ENCODE measurements at regions not wholly inside any gene's neighbourhood (a gene's known extent, or its start where the extent isn't known, plus 50 kb on each side); places are given as distances from the start of the nearest gene placed in this dataset.

- H3K4me2 ChIP-seq (ENCODE audit: low read length) = no peak overlapping the region
- H3K36me3 ChIP-seq (ENCODE audit: insufficient read depth, low read length) = no peaks in the 10 kb centered on the region
- no peak overlapping the region for H3K4me3 ChIP-seq (ENCODE audit: low read length)
- no peaks in the 10 kb centered on the region for H3K4me1 ChIP-seq (ENCODE audit: control insufficient read depth, insufficient read depth, low read length)
- peaks cover 15% of the 10 kb centered on the region for H3K27me3 ChIP-seq (ENCODE audit: control insufficient read depth, insufficient read depth, low read length)
- H3K9ac ChIP-seq (ENCODE audit: low read depth, low read length) = no peak overlapping the region
- H3K9me3 ChIP-seq (replicated peaks; ENCODE audit: low read length) = peaks cover 3% of the 10 kb centered on the region
Measured at GRCh38 chr6:90432937-90433336, 136.3 kb upstream of the BACH2 start.

GRCh38 chr6:90432041-90432775 lies 135.6 kb upstream of the BACH2 start:
- Histone ChIP-seq H3K4me3 (ENCODE audit: low read length) (no peak overlapping the region), H3K27me3 (ENCODE audit: control insufficient read depth, insufficient read depth, low read length) (peaks cover 8% of the 10 kb centered on the region), H3K4me2 (ENCODE audit: low read length) (no peak overlapping the region), H3K9me3 (replicated peaks; ENCODE audit: low read length) (peaks cover 3% of the 10 kb centered on the region), H3K4me1 (ENCODE audit: control insufficient read depth, insufficient read depth, low read length) (no peaks in the 10 kb centered on the region), H3K36me3 (ENCODE audit: insufficient read depth, low read length) (no peaks in the 10 kb centered on the region), H3K9ac (ENCODE audit: low read depth, low read length) (no peak overlapping the region)

GRCh38 chr6:90431576-90431975 lies 134.9 kb upstream of the BACH2 start:
- Histone ChIP-seq H3K4me3 (ENCODE audit: low read length) (no peak overlapping the region), H3K36me3 (ENCODE audit: insufficient read depth, low read length) (no peaks in the 10 kb centered on the region), H3K4me1 (ENCODE audit: control insufficient read depth, insufficient read depth, low read length) (no peaks in the 10 kb centered on the region), H3K9ac (ENCODE audit: low read depth, low read length) (no peak overlapping the region), H3K27me3 (ENCODE audit: control insufficient read depth, insufficient read depth, low read length) (peaks cover 6% of the 10 kb centered on the region), H3K4me2 (ENCODE audit: low read length) (no peak overlapping the region), H3K9me3 (replicated peaks; ENCODE audit: low read length) (peaks cover 3% of the 10 kb centered on the region)

DNA sequence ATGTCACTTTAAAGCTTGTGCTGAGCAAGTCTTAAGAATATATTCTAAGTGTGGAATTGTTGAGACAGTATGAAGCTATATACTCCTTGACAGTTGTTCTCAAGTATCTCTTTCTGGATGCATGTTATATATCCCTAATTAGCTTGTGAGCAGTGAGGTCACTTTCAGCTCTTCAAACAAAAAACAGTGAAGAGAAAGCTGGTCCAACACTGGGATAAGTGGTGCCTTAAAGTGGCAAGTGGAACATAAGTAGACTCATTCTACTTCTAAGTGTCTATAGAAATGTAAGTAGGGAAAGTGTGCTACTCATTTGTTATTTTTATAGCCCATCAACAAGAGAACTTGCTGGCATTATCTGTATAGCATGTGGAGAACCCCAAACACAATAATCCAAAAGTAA lies 133.1 kb upstream of the BACH2 start:
- no peaks in the 10 kb centered on the region for H3K4me1 ChIP-seq (ENCODE audit: control insufficient read depth, insufficient read depth, low read length)
- H3K4me2 ChIP-seq (ENCODE audit: low read length) = no peak overlapping the region
- H3K4me3 ChIP-seq (ENCODE audit: low read length) = no peak overlapping the region
- no peaks in the 10 kb centered on the region for H3K36me3 ChIP-seq (ENCODE audit: insufficient read depth, low read length)
- no peak overlapping the region for H3K9ac ChIP-seq (ENCODE audit: low read depth, low read length)
- H3K9me3 ChIP-seq (replicated peaks; ENCODE audit: low read length) = peaks cover 3% of the 10 kb centered on the region
- H3K27me3 ChIP-seq (ENCODE audit: control insufficient read depth, insufficient read depth, low read length) = peaks cover 12% of the 10 kb centered on the region

GRCh38 chr6:90428514-90428913 lies 131.9 kb upstream of the BACH2 start:
- H3K9me3 ChIP-seq (replicated peaks; ENCODE audit: low read length) = peaks cover 3% of the 10 kb centered on the region
- peaks cover 17% of the 10 kb centered on the region for H3K27me3 ChIP-seq (ENCODE audit: control insufficient read depth, insufficient read depth, low read length)
- H3K4me3 ChIP-seq (ENCODE audit: low read length) = no peak overlapping the region
- no peak overlapping the region for H3K4me2 ChIP-seq (ENCODE audit: low read length)
- no peak overlapping the region for H3K9ac ChIP-seq (ENCODE audit: low read depth, low read length)
- no peaks in the 10 kb centered on the region for H3K36me3 ChIP-seq (ENCODE audit: insufficient read depth, low read length)
- H3K4me1 ChIP-seq (ENCODE audit: control insufficient read depth, insufficient read depth, low read length) = no peaks in the 10 kb centered on the region

GRCh38 chr6:90425161-90425641 lies 128.6 kb upstream of the BACH2 start:
- Histone ChIP-seq H3K9ac (ENCODE audit: low read depth, low read length) (no peak overlapping the region), H3K4me3 (ENCODE audit: low read length) (no peak overlapping the region)

GRCh38 chr6:90424580-90424979 lies 127.9 kb upstream of the BACH2 start:
- Histone ChIP-seq H3K36me3 (ENCODE audit: insufficient read depth, low read length) (no peaks in the 10 kb centered on the region), H3K9me3 (replicated peaks; ENCODE audit: low read length) (peaks cover 3% of the 10 kb centered on the region), H3K4me1 (ENCODE audit: control insufficient read depth, insufficient read depth, low read length) (no peaks in the 10 kb centered on the region), H3K4me3 (ENCODE audit: low read length) (no peak overlapping the region), H3K4me2 (ENCODE audit: low read length) (no peak overlapping the region), H3K27me3 (ENCODE audit: control insufficient read depth, insufficient read depth, low read length) (peaks cover 33% of the 10 kb centered on the region), H3K9ac (ENCODE audit: low read depth, low read length) (no peak overlapping the region)

More at GRCh38 chr6:90425161-90425641, 128.6 kb upstream of the BACH2 start:
- Histone ChIP-seq H3K36me3 (ENCODE audit: insufficient read depth, low read length) (no peaks in the 10 kb centered on the region), H3K27me3 (ENCODE audit: control insufficient read depth, insufficient read depth, low read length) (peaks cover 33% of the 10 kb centered on the region), H3K4me1 (ENCODE audit: control insufficient read depth, insufficient read depth, low read length) (no peaks in the 10 kb centered on the region), H3K4me2 (ENCODE audit: low read length) (no peak overlapping the region), H3K9me3 (replicated peaks; ENCODE audit: low read length) (peaks cover 3% of the 10 kb centered on the region)

DNA sequence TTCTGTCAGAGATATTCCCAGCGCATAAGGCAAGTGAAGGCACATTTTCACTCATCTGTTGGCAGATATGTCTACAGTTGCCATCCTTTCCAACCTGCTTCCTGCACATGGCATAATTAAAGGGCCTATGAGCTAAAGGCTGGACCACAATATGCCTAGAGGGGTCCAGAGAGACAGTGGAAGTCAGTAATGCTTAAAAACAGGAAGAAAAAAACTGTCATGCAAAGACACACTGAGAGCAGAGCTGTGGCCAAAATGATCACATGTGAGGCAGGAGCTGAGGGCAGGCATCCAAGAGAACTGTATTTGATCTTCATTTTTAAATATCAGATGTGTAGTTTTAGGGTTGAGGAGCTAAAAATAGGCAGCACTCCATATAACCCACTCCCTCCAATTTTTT lies 125.0 kb upstream of the BACH2 start:
- no peaks in the 10 kb centered on the region for H3K9me3 ChIP-seq (replicated peaks; ENCODE audit: low read length)
- H3K27me3 ChIP-seq (ENCODE audit: control insufficient read depth, insufficient read depth, low read length) = peaks cover 44% of the 10 kb centered on the region
- no peak overlapping the region for H3K4me3 ChIP-seq (ENCODE audit: low read length)
- H3K4me2 ChIP-seq (ENCODE audit: low read length) = no peak overlapping the region
- H3K4me1 ChIP-seq (ENCODE audit: control insufficient read depth, insufficient read depth, low read length) = no peaks in the 10 kb centered on the region
- H3K36me3 ChIP-seq (ENCODE audit: insufficient read depth, low read length) = no peaks in the 10 kb centered on the region
- no peak overlapping the region for H3K9ac ChIP-seq (ENCODE audit: low read depth, low read length)

DNA sequence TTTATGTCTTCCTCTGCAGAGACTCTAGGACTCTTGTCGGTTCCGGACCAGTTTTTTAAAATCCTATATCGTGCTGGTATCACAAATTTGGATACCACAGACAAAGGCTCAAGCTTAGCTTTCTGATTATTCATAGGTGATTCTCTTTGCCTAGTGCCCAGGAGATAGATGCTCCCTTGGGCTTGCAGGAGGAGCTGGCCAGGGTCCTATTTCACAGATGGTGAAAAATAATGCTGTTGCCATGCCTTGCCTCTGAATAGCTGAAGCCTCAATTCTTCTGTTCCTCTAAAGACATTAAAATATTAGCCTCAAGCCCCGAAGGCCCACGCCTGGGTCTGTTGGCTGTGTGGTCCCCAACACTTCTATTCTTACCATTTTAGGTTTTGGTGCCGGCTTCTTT lies 123.9 kb upstream of the BACH2 start:
- Histone ChIP-seq H3K27me3 (ENCODE audit: control insufficient read depth, insufficient read depth, low read length) (peaks cover 49% of the 10 kb centered on the region), H3K4me1 (ENCODE audit: control insufficient read depth, insufficient read depth, low read length) (no peaks in the 10 kb centered on the region), H3K4me3 (ENCODE audit: low read length) (no peak overlapping the region), H3K36me3 (ENCODE audit: insufficient read depth, low read length) (no peaks in the 10 kb centered on the region), H3K9me3 (replicated peaks; ENCODE audit: low read length) (no peaks in the 10 kb centered on the region), H3K9ac (ENCODE audit: low read depth, low read length) (no peak overlapping the region), H3K4me2 (ENCODE audit: low read length) (no peak overlapping the region)

GRCh38 chr6:90417385-90417784 lies 120.7 kb upstream of the BACH2 start:
- Histone ChIP-seq H3K9me3 (replicated peaks; ENCODE audit: low read length) (no peaks in the 10 kb centered on the region), H3K4me1 (ENCODE audit: control insufficient read depth, insufficient read depth, low read length) (peaks cover 7% of the 10 kb centered on the region), H3K9ac (ENCODE audit: low read depth, low read length) (no peak overlapping the region), H3K27me3 (ENCODE audit: control insufficient read depth, insufficient read depth, low read length) (peaks cover 31% of the 10 kb centered on the region), H3K4me2 (ENCODE audit: low read length) (no peak overlapping the region), H3K36me3 (ENCODE audit: insufficient read depth, low read length) (no peaks in the 10 kb centered on the region), H3K4me3 (ENCODE audit: low read length) (no peak overlapping the region)

DNA sequence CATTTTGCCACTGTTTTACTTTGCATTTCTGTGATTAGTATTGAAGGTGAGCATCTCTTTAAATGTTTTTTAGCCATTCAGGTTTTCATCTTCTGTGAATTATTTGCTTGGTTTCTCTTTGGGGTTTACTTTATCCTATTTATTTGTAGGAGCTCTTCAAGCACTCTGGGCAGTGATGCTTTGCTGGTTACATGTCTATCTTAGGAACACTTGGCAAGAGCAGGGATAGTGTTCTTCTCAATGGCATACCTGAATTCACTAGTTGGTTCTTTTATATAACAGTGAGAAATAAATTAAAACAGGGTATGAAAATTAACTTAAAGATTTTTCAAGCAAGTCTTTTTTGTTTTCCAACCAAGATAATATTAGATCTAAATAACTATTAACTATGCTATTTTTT lies 119.7 kb upstream of the BACH2 start:
- H3K27me3 ChIP-seq (ENCODE audit: control insufficient read depth, insufficient read depth, low read length) = peaks cover 30% of the 10 kb centered on the region
- H3K36me3 ChIP-seq (ENCODE audit: insufficient read depth, low read length) = no peaks in the 10 kb centered on the region
- H3K9me3 ChIP-seq (replicated peaks; ENCODE audit: low read length) = no peaks in the 10 kb centered on the region
- no peak overlapping the region for H3K4me3 ChIP-seq (ENCODE audit: low read length)
- H3K4me1 ChIP-seq (ENCODE audit: control insufficient read depth, insufficient read depth, low read length) = peaks cover 7% of the 10 kb centered on the region
- H3K9ac ChIP-seq (ENCODE audit: low read depth, low read length) = no peak overlapping the region
- H3K4me2 ChIP-seq (ENCODE audit: low read length) = no peak overlapping the region

GRCh38 chr6:90415178-90415577 lies 118.5 kb upstream of the BACH2 start:
- no peak overlapping the region for H3K9ac ChIP-seq (ENCODE audit: low read depth, low read length)
- H3K4me3 ChIP-seq (ENCODE audit: low read length) = no peak overlapping the region
- H3K9me3 ChIP-seq (replicated peaks; ENCODE audit: low read length) = no peaks in the 10 kb centered on the region
- H3K4me1 ChIP-seq (ENCODE audit: control insufficient read depth, insufficient read depth, low read length) = peaks cover 7% of the 10 kb centered on the region
- peaks cover 28% of the 10 kb centered on the region for H3K27me3 ChIP-seq (ENCODE audit: control insufficient read depth, insufficient read depth, low read length)
- no peak overlapping the region for H3K4me2 ChIP-seq (ENCODE audit: low read length)
- no peaks in the 10 kb centered on the region for H3K36me3 ChIP-seq (ENCODE audit: insufficient read depth, low read length)
